IMR-90 (cell line): ENCODE measurements at regions not wholly inside any gene's neighbourhood (a gene's known extent, or its start where the extent isn't known, plus 50 kb on each side); places are given as distances from the start of the nearest gene placed in this dataset.

Experiments used
- ATAC-seq: fragments of 200-7000 bp; cut with Tn5 transposase; 2 replicates; pipeline ENCODE4 v1.9.1; 2020; ENCODE audit warnings: low read depth, mild to moderate bottlenecking, moderate library complexity
- BruUV-seq: library from RNA; stranded (reverse); fragments of 400-500 nt; replicated peaks from 2 replicates; lab custom pipeline; 2021; lab: Mats Ljungman, UMichigan
- CTCF ChIA-PET: fragments of 300-600 bp; formaldehyde crosslinking; extraction: SDS; loops from one replicate; lab custom pipeline; 2021; ENCODE audit warnings: antibody characterized with exemption; lab: Yijun Ruan, JAX
- POLR2A ChIA-PET: fragments of 300-600 bp; sonication (Branson Sonifier 250); formaldehyde crosslinking; loops from one replicate; lab custom pipeline; 2022; ENCODE audit warnings: antibody characterized with exemption; ENCODE audit not compliant: unreplicated experiment; lab: Charles Lee
- DNase-seq: peaks from one replicate; pipeline ENCODE4 v3.0.0; 2013
- H2AFZ ChIP-seq: replicated peaks from 2 replicates; pipeline ENCODE3; 2013; ENCODE audit warnings: low read length, mild to moderate bottlenecking; ENCODE audit not compliant: poor library complexity
- H2AK5ac ChIP-seq: 2 replicates; pipeline ENCODE4 v1.6.1; 2013; ENCODE audit warnings: low read depth, low read length, inconsistent platforms
- H2AK9ac ChIP-seq: replicated peaks from 2 replicates; pipeline ENCODE3; 2013; ENCODE audit warnings: mild to moderate bottlenecking, low read depth, low read length, moderate library complexity; ENCODE audit not compliant: poor library complexity
- H2BK120ac ChIP-seq: 2 replicates; pipeline ENCODE4 v1.6.1; 2013; ENCODE audit warnings: low read depth, low read length, inconsistent platforms
- H2BK15ac ChIP-seq: 3 replicates; pipeline ENCODE4 v1.6.1; 2013; ENCODE audit warnings: low read depth, low read length, inconsistent platforms
- H2BK20ac ChIP-seq: 2 replicates; pipeline ENCODE4 v1.6.1; 2013; ENCODE audit warnings: low read depth, mild to moderate bottlenecking, inconsistent platforms, low read length, moderate library complexity
- H2BK5ac ChIP-seq: 2 replicates; pipeline ENCODE4 v1.6.1; 2013; ENCODE audit warnings: mild to moderate bottlenecking, low read depth, low read length, inconsistent platforms; ENCODE audit not compliant: poor library complexity, severe bottlenecking
- H3K14ac ChIP-seq: replicated peaks from 2 replicates; pipeline ENCODE4 v1.6.1; 2013; ENCODE audit warnings: low read depth, low read length, inconsistent platforms
- H3K18ac ChIP-seq: 2 replicates; pipeline ENCODE4 v1.6.1; 2013; ENCODE audit warnings: low read depth, low read length, control low read depth
- H3K23ac ChIP-seq: 2 replicates; pipeline ENCODE4 v1.6.1; 2013; ENCODE audit warnings: low read depth, low read length, inconsistent platforms
- H3K27ac ChIP-seq: 2 replicates; pipeline ENCODE4 v1.5.1; 2013; ENCODE audit warnings: mild to moderate bottlenecking, control low read depth, low read length; ENCODE audit not compliant: insufficient read depth
- H3K27me3 ChIP-seq: 2 replicates; pipeline ENCODE4 v1.6.1; 2013; ENCODE audit warnings: low read length; ENCODE audit not compliant: control insufficient read depth, insufficient read depth
- H3K36me3 ChIP-seq: 2 replicates; pipeline ENCODE4 v1.6.1; 2013; ENCODE audit warnings: low read length, mixed read lengths; ENCODE audit not compliant: control insufficient read depth, insufficient read depth
- H3K4ac ChIP-seq: 2 replicates; pipeline ENCODE4 v1.6.1; 2013; ENCODE audit warnings: low read depth, low read length, inconsistent platforms
- H3K4me1 ChIP-seq: 2 replicates; pipeline ENCODE4 v1.6.1; 2013; ENCODE audit warnings: low read length, mixed read lengths; ENCODE audit not compliant: control insufficient read depth, insufficient read depth
- H3K4me2 ChIP-seq: 2 replicates; pipeline ENCODE4 v1.6.1; 2013; ENCODE audit warnings: low read depth, mild to moderate bottlenecking, control low read depth, low read length, moderate library complexity
- H3K4me3 ChIP-seq: 2 replicates; pipeline ENCODE4 v1.5.1; 2013; ENCODE audit warnings: low read depth, mild to moderate bottlenecking, control low read depth, low read length, moderate library complexity; ENCODE audit not compliant: insufficient read depth
- H3K56ac ChIP-seq: 2 replicates; pipeline ENCODE4 v1.6.1; 2013; ENCODE audit warnings: low read length, inconsistent platforms; ENCODE audit not compliant: insufficient read depth; ENCODE audit errors: extremely low read depth
- H3K79me1 ChIP-seq, 2 experiments: 2 replicates each; pipeline ENCODE4 v1.6.1; 2013; ENCODE audit warnings: low read length in 2 of 2, inconsistent platforms in 1 of 2, low read depth in 1 of 2
- H3K9ac ChIP-seq: 2 replicates; pipeline ENCODE4 v1.6.1; 2013; ENCODE audit warnings: low read depth, low read length, control low read depth
- H3K9me1 ChIP-seq: 2 replicates; pipeline ENCODE4 v1.6.1; 2013; ENCODE audit warnings: low read length, inconsistent platforms; ENCODE audit not compliant: insufficient read depth
- H3K9me3 ChIP-seq: 2 replicates; pipeline ENCODE4 v1.6.1; 2013; ENCODE audit warnings: low read length; ENCODE audit not compliant: control insufficient read depth, insufficient read depth
- H4K20me1 ChIP-seq: 2 replicates; pipeline ENCODE4 v1.6.1; 2013; ENCODE audit warnings: low read length, inconsistent platforms; ENCODE audit not compliant: insufficient read depth
- H4K5ac ChIP-seq: 2 replicates; pipeline ENCODE4 v1.6.1; 2013; ENCODE audit warnings: mild to moderate bottlenecking, low read depth, low read length, control low read depth
- H4K8ac ChIP-seq, 2 experiments: 2 replicates each; pipeline ENCODE4 v1.6.1; 2013; ENCODE audit warnings: low read depth in 2 of 2, low read length in 2 of 2, control low read depth in 1 of 2, inconsistent platforms in 1 of 2
- H4K91ac ChIP-seq: 2 replicates; pipeline ENCODE4 v1.6.1; 2013; ENCODE audit warnings: low read depth, low read length, inconsistent platforms; ENCODE audit not compliant: insufficient read depth
- CTCF ChIP-seq: conservative IDR thresholded peaks from 2 replicates; pipeline ENCODE4 v1.5.1; 2012; ENCODE audit warnings: mild to moderate bottlenecking, low read depth, low read length, improper control_type of control experiment
- RFX5 ChIP-seq: IDR thresholded peaks from 2 replicates; pipeline ENCODE4 v1.8.0; 2012; ENCODE audit warnings: low read depth, mild to moderate bottlenecking, low read length, moderate library complexity
- WGBS, 2 experiments: methylation state at CpG; one replicate each; pipeline versions ENCODE4 v1.1.5 to v1.1.7; 2013; ENCODE audit warnings: missing lambda C conversion rate in 2 of 2; ENCODE audit not compliant: insufficient read length in 1 of 2; ENCODE audit errors: extremely low coverage in 2 of 2; 5-methylcytosine and 5-hydroxymethylcytosine counted together
- dilution Hi-C: fragments of 300-500 bp; cut with HindIII; formaldehyde crosslinking; loops from one replicate; pipeline ENCODE4 v1.14.3; 2018; ENCODE audit warnings: low sequenced_read_pairs; ENCODE audit not compliant: unreplicated experiment
- in situ Hi-C: fragments of 300-500 bp; cut with MboI; formaldehyde crosslinking; loops from 3 replicates; pipeline ENCODE4 v1.14.3; 2019; ENCODE audit warnings: low sequenced_read_pairs, inconsistent platforms, mixed read lengths
- intact Hi-C: fragments of 100-400 bp; cut with micrococcal nuclease; formaldehyde crosslinking; loops from 2 replicates; pipeline ENCODE4 v1.10.0; 2022

GRCh38 chr4:176964116-176964691 is 171.5 kb upstream of the VEGFC start:
- TF ChIP-seq CTCF (0 out of 2 replicates have a peak, but pooled peaks have one; percentile 15), RFX5 (no peak)
- H3K23ac ChIP-seq = no peak overlapping the region
- in situ Hi-C loops = no loop called here

More at GRCh38 chr4:176964116-176964691, 171.5 kb upstream of the VEGFC start:
- Histone ChIP-seq H3K27ac (no peak overlapping the region), H3K14ac (no peak overlapping the region), H2AFZ (peak overlapping the region; percentile 63), H2AK9ac (no peak overlapping the region), H3K79me1 (no peaks in the 10 kb centered on the region), H3K27me3 (no peaks in the 10 kb centered on the region), H3K4me3 (no peak overlapping the region), H4K20me1 (no peaks in the 10 kb centered on the region), H3K9ac (no peak overlapping the region), H3K9me1 (no peaks in the 10 kb centered on the region), H2BK15ac (no peak overlapping the region), H2BK5ac (no peak overlapping the region), H3K56ac (no peak overlapping the region), H2AK5ac (no peak overlapping the region), H4K91ac (no peak overlapping the region), H3K36me3 (no peaks in the 10 kb centered on the region), H2BK20ac (peak overlapping the region; percentile 45; the same call in 1 of the 2 replicates), H3K4me1 (no peaks in the 10 kb centered on the region), H3K9me3 (no peaks in the 10 kb centered on the region), H3K4me2 (no peak overlapping the region), H3K18ac (no peak overlapping the region), H4K8ac (0 out of 4 replicates have a peak overlapping the region, but pooled peaks of 1 of the 2 experiments have one; percentile 2), H4K5ac (no peak overlapping the region; the same call in 1 of the 2 replicates), H3K4ac (no peak overlapping the region), H2BK120ac (no peak overlapping the region)
- ChIA-PET POLR2A (no interaction called here), CTCF (interaction anchor here (0.6 to 0.8 kb wide), 3 partner anchors 27 to 887 kb away, joined by 3 read pairs; no protein-coding TSS in a partner anchor)
- intact Hi-C loops (no loop called here), dilution Hi-C loops (no loop called here)
- no TSS peak for BruUV-seq
- ATAC-seq (no peak), DNase-seq (no peak)
- WGBS, 2 experiments = 71% methylated on average over 1 of the region's 3 CpGs; no CpG with 5 or more reads in 1 of the 2 experiments
